ENCODE measurements at regions not wholly inside any gene's neighbourhood (a gene's known extent, or its start where the extent isn't known, plus 50 kb on each side); places are given as distances from the start of the nearest gene placed in this dataset.
"Not testable (repeated sequence)": the region's sequence is repeated elsewhere in the genome, so short reads cannot be mapped to it uniquely, and the experiment has no call there.

GRCh38 chr2:120539937-120540718, 194.2 kb downstream of the INHBB start:
- DNase-seq: no peak

- DNase-seq: no peak
Measured at GRCh38 chr2:120540719-120541552, 194.7 kb upstream of the GLI2 start.

GRCh38 chr2:120541553-120541932, 194.1 kb upstream of the GLI2 start:
- DNase-seq: no peak

- no peak for DNase-seq
Measured at GRCh38 chr2:120541972-120542670, 193.5 kb upstream of the GLI2 start.

- DNase-seq: no peak
Measured at GRCh38 chr2:120542911-120543527, 192.6 kb upstream of the GLI2 start.

- DNase-seq: no peak
Measured at GRCh38 chr2:120543899-120544298, 191.8 kb upstream of the GLI2 start.

- no peak for DNase-seq
Measured at GRCh38 chr2:120544522-120544921, 191.1 kb upstream of the GLI2 start.

- DNase-seq: not testable (repeated sequence)
Measured at GRCh38 chr2:120545007-120545406, 190.7 kb upstream of the GLI2 start.

- DNase-seq: no peak
Measured at GRCh38 chr2:120545521-120546047, 190.1 kb upstream of the GLI2 start.

- no peak for DNase-seq
Measured at GRCh38 chr2:120546048-120546864, 189.4 kb upstream of the GLI2 start.

GRCh38 chr2:120546865-120547390, 188.7 kb upstream of the GLI2 start:
- DNase-seq: no peak

GRCh38 chr2:120547662-120548061, 188.0 kb upstream of the GLI2 start:
- no peak for DNase-seq

- DNase-seq: no peak
Measured at GRCh38 chr2:120548627-120549608, 186.8 kb upstream of the GLI2 start.

- DNase-seq: no peak
Measured at GRCh38 chr2:120549841-120550240, 185.8 kb upstream of the GLI2 start.

GRCh38 chr2:120550282-120550681, 185.4 kb upstream of the GLI2 start:
- DNase-seq: no peak

GRCh38 chr2:120550893-120551446, 184.7 kb upstream of the GLI2 start:
- DNase-seq: no peak

GRCh38 chr2:120551522-120551921, 184.1 kb upstream of the GLI2 start:
- no peak for DNase-seq

GRCh38 chr2:120552079-120552478, 183.6 kb upstream of the GLI2 start:
- DNase-seq: no peak

- no peak for DNase-seq
Measured at GRCh38 chr2:120552800-120553481, 182.7 kb upstream of the GLI2 start.
